Panc1 (cell line): ENCODE measurements at regions not wholly inside any gene's neighbourhood (a gene's known extent, or its start where the extent isn't known, plus 50 kb on each side); places are given as distances from the start of the nearest gene placed in this dataset.

Experiments
- ATAC-seq: fragments of 200-7000 bp; cut with Tn5 transposase; 2 replicates; pipeline ENCODE4 v1.9.1; 2020; ENCODE audit warnings: mild to moderate bottlenecking, moderate library complexity
- BruUV-seq: library from RNA; stranded (reverse); fragments of 400-500 nt; replicated peaks from 2 replicates; lab custom pipeline; 2021; lab: Mats Ljungman, UMichigan
- CTCF ChIA-PET: fragments of 300-600 bp; sonication (Branson Sonifier 250); formaldehyde crosslinking; loops from one replicate; lab custom pipeline; 2022; ENCODE audit warnings: antibody characterized with exemption; lab: Charles Lee
- POLR2A ChIA-PET: fragments of 300-600 bp; sonication (Branson Sonifier 250); formaldehyde crosslinking; loops from one replicate; lab custom pipeline; 2022; ENCODE audit warnings: antibody characterized with exemption; lab: Charles Lee
- DNase-seq: peaks from one replicate; pipeline ENCODE4 v3.0.0-alpha.2; 2010; ENCODE audit warnings: low read depth, low spot score
- H3K27ac ChIP-seq: 2 replicates; pipeline ENCODE4 v1.5.1; 2011; ENCODE audit warnings: mild to moderate bottlenecking, low read length, inconsistent platforms
- H3K27me3 ChIP-seq: fragments of 200-500 bp; sonication (Bioruptor generic); 2 replicates; pipeline ENCODE4 v1.6.0; 2014; ENCODE audit warnings: low read length, inconsistent platforms; ENCODE audit not compliant: control insufficient read depth, insufficient read depth
- H3K36me3 ChIP-seq: fragments of 200-500 bp; sonication (Bioruptor generic); 2 replicates; pipeline ENCODE4 v1.5.1; 2014; ENCODE audit warnings: inconsistent platforms, mild to moderate bottlenecking, low read length, moderate library complexity; ENCODE audit not compliant: control insufficient read depth, insufficient read depth
- H3K4me1 ChIP-seq: 2 replicates; pipeline ENCODE4 v1.5.1; 2011; ENCODE audit warnings: inconsistent platforms, mild to moderate bottlenecking, low read length, moderate library complexity; ENCODE audit not compliant: control insufficient read depth, insufficient read depth
- H3K4me3 ChIP-seq, 2 experiments: 2 replicates each; pipeline ENCODE4 v1.5.1; 2011 to 2012; ENCODE audit warnings: low read depth in 2 of 2, low read length in 2 of 2, mild to moderate bottlenecking in 2 of 2, inconsistent platforms in 1 of 2, moderate library complexity in 1 of 2
- H3K9me3 ChIP-seq: fragments of 200-500 bp; sonication (Bioruptor generic); 2 replicates; pipeline ENCODE4 v1.5.1; 2014; ENCODE audit warnings: low read depth, mild to moderate bottlenecking, inconsistent platforms, low read length, moderate library complexity; ENCODE audit not compliant: control insufficient read depth, insufficient read depth
- POLR2AphosphoS5 ChIP-seq: IDR thresholded peaks from 2 replicates; pipeline ENCODE4 v1.6.1; 2012; ENCODE audit warnings: mild to moderate bottlenecking, low read depth, low read length, moderate library complexity
- SIN3A ChIP-seq: IDR thresholded peaks from 2 replicates; pipeline ENCODE4 v1.6.1; 2012; ENCODE audit warnings: low read depth, mild to moderate bottlenecking, low read length, moderate library complexity, borderline replicate concordance; ENCODE audit not compliant: insufficient read depth
- TCF7L2 ChIP-seq: IDR thresholded peaks from 2 replicates; pipeline ENCODE4 v1.6.1; 2011; ENCODE audit warnings: mild to moderate bottlenecking, low read depth, low read length, inconsistent platforms
- in situ Hi-C: cut with HindIII; loops from 2 replicates; pipeline ENCODE4 v1.10.0; 2016; ENCODE audit warnings: low sequenced_read_pairs, low pct_unique_long_range_greater_than_20kb
- intact Hi-C: fragments of 100-400 bp; cut with micrococcal nuclease; formaldehyde crosslinking; loops from one replicate; pipeline ENCODE4 v1.10.0; 2022; ENCODE audit not compliant: unreplicated experiment
- TF ChIP-seq, protein P1 (sequence below): fragments of 450-650 bp; IDR thresholded peaks from 2 replicates; pipeline ENCODE4 v1.5.1; 2017; ENCODE audit warnings: mild to moderate bottlenecking
- TF ChIP-seq, protein P2 (sequence below), 2 experiments: IDR thresholded peaks; 2 replicates each; pipeline ENCODE4 v1.6.1; 2011 to 2012; ENCODE audit warnings: low read depth in 2 of 2, control low read depth in 1 of 2, low read length in 1 of 2, mild to moderate bottlenecking in 1 of 2, moderate library complexity in 1 of 2; ENCODE audit not compliant: insufficient read depth in 1 of 2

DNA sequence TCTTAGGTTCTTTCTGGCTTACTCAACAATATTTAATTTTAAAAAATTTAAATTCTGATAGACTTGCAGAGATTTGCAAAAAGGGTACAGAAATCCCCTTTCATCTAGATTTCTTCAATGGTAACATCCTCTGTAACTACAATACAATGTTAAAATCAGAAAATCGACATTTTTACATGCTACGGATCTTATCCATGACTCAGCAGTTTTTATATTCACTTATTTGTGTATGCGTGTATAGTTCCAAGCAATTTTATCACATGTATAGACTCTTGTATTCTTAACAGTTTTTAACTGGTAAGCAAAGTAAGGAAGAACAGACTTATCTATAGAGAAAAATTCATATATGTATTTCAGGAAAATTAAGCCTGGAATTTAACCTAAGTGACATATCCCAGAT lies 256.1 kb upstream of the MEX3C start:
- Histone ChIP-seq H3K27me3 (no peaks in the 10 kb centered on the region), H3K4me1 (no peaks in the 10 kb centered on the region), H3K27ac (no peak overlapping the region), H3K36me3 (no peaks in the 10 kb centered on the region), H3K9me3 (no peaks in the 10 kb centered on the region), H3K4me3 (no peak overlapping the region)
- no peak for DNase-seq
- CTCF ChIA-PET: no interaction called here
- intact Hi-C loops (no loop called here), in situ Hi-C loops (no loop called here)
- POLR2A ChIA-PET: no interaction called here
- BruUV-seq: no TSS peak
- TF ChIP-seq TCF7L2 (no peak), POLR2AphosphoS5 (no peak), SIN3A (no peak)
- TF ChIP-seq, protein P1, sequence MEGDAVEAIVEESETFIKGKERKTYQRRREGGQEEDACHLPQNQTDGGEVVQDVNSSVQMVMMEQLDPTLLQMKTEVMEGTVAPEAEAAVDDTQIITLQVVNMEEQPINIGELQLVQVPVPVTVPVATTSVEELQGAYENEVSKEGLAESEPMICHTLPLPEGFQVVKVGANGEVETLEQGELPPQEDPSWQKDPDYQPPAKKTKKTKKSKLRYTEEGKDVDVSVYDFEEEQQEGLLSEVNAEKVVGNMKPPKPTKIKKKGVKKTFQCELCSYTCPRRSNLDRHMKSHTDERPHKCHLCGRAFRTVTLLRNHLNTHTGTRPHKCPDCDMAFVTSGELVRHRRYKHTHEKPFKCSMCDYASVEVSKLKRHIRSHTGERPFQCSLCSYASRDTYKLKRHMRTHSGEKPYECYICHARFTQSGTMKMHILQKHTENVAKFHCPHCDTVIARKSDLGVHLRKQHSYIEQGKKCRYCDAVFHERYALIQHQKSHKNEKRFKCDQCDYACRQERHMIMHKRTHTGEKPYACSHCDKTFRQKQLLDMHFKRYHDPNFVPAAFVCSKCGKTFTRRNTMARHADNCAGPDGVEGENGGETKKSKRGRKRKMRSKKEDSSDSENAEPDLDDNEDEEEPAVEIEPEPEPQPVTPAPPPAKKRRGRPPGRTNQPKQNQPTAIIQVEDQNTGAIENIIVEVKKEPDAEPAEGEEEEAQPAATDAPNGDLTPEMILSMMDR: no peak
- TF ChIP-seq, protein P2, sequence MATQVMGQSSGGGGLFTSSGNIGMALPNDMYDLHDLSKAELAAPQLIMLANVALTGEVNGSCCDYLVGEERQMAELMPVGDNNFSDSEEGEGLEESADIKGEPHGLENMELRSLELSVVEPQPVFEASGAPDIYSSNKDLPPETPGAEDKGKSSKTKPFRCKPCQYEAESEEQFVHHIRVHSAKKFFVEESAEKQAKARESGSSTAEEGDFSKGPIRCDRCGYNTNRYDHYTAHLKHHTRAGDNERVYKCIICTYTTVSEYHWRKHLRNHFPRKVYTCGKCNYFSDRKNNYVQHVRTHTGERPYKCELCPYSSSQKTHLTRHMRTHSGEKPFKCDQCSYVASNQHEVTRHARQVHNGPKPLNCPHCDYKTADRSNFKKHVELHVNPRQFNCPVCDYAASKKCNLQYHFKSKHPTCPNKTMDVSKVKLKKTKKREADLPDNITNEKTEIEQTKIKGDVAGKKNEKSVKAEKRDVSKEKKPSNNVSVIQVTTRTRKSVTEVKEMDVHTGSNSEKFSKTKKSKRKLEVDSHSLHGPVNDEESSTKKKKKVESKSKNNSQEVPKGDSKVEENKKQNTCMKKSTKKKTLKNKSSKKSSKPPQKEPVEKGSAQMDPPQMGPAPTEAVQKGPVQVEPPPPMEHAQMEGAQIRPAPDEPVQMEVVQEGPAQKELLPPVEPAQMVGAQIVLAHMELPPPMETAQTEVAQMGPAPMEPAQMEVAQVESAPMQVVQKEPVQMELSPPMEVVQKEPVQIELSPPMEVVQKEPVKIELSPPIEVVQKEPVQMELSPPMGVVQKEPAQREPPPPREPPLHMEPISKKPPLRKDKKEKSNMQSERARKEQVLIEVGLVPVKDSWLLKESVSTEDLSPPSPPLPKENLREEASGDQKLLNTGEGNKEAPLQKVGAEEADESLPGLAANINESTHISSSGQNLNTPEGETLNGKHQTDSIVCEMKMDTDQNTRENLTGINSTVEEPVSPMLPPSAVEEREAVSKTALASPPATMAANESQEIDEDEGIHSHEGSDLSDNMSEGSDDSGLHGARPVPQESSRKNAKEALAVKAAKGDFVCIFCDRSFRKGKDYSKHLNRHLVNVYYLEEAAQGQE (IDR thresholded peaks at IDR 0.05; ENCODE audit: insufficient read depth in 1 of 2, low read depth in 2 of 2, low read length in 1 of 2): no peak
- no peak for ATAC-seq

DNA sequence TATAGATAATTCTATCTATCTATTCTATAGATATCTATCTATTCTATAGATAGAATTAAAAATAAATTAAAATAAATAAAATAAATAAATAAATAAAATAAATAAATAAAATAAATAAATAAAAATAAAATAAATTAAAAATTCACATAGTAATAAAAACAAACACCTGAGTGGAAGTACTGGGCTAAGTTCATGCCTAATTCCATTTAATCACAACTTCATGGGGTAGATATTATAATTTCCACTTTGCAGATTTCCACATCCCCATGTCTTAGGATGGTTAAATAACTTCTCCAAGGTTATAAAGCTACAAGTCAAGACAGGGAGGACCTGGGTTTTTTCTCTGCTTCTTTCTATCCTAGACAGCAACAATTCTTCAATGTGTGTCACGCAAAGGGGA lies 261.4 kb upstream of the MEX3C start:
- H3K4me1 ChIP-seq: no peaks in the 10 kb centered on the region
- no peak overlapping the region for H3K27ac ChIP-seq
- no peaks in the 10 kb centered on the region for H3K9me3 ChIP-seq
- DNase-seq: no peak
- BruUV-seq: no TSS peak
- ChIA-PET CTCF (no interaction called here), POLR2A (no interaction called here)
- intact Hi-C loops (no loop called here), in situ Hi-C loops (no loop called here)
- no peaks in the 10 kb centered on the region for H3K27me3 ChIP-seq
- no peaks in the 10 kb centered on the region for H3K36me3 ChIP-seq
- no peak overlapping the region for H3K4me3 ChIP-seq
- ATAC-seq: no peak
- no peak for TF ChIP-seq TCF7L2
- TF ChIP-seq POLR2AphosphoS5: no peak
- TF ChIP-seq, protein P1: no peak
- no peak for TF ChIP-seq SIN3A
- TF ChIP-seq, protein P2 (IDR thresholded peaks at IDR 0.05; ENCODE audit: insufficient read depth in 1 of 2, low read depth in 2 of 2, low read length in 1 of 2): no peak
